ENCODE measurements at regions not wholly inside any gene's neighbourhood (a gene's known extent, or its start where the extent isn't known, plus 50 kb on each side); places are given as distances from the start of the nearest gene placed in this dataset.

- TF ChIP-seq CBX2 (IDR thresholded peaks at IDR 0.05; ENCODE audit: insufficient read depth, low read length, poor library complexity, severe bottlenecking) (no peak), ZFP36 (IDR thresholded peaks at IDR 0.05; ENCODE audit: low read depth, low read length, partially characterized antibody) (no peak), TBP (optimal IDR thresholded peaks at IDR 0.05; ENCODE audit: low read depth, low read length) (no peak), U2AF2 (optimal IDR thresholded peaks at IDR 0.05; ENCODE audit: low read depth, low read length) (no peak), SIN3B (IDR thresholded peaks at IDR 0.05; ENCODE audit: low read depth) (no peak), SIRT6 (IDR thresholded peaks at IDR 0.05; ENCODE audit: low read depth, low read length) (no peak), TEAD4 (IDR thresholded peaks at IDR 0.05; ENCODE audit: low read length) (no peak), TEAD4 (CRISPR knock-in tag; IDR thresholded peaks at IDR 0.05; ENCODE audit: borderline replicate concordance) (no peak), PTBP1 (IDR thresholded peaks at IDR 0.05; ENCODE audit: low read depth, low read length) (no peak), EGR1 (conservative IDR thresholded peaks at IDR 0.05) (no peak), POLR2AphosphoS2 (IDR thresholded peaks at IDR 0.05; ENCODE audit: low read length) (no peak)
- TF ChIP-seq, protein P1, sequence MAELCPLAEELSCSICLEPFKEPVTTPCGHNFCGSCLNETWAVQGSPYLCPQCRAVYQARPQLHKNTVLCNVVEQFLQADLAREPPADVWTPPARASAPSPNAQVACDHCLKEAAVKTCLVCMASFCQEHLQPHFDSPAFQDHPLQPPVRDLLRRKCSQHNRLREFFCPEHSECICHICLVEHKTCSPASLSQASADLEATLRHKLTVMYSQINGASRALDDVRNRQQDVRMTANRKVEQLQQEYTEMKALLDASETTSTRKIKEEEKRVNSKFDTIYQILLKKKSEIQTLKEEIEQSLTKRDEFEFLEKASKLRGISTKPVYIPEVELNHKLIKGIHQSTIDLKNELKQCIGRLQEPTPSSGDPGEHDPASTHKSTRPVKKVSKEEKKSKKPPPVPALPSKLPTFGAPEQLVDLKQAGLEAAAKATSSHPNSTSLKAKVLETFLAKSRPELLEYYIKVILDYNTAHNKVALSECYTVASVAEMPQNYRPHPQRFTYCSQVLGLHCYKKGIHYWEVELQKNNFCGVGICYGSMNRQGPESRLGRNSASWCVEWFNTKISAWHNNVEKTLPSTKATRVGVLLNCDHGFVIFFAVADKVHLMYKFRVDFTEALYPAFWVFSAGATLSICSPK (IDR thresholded peaks at IDR 0.05; ENCODE audit: borderline replicate concordance) = no peak
- TF ChIP-seq, protein P2, sequence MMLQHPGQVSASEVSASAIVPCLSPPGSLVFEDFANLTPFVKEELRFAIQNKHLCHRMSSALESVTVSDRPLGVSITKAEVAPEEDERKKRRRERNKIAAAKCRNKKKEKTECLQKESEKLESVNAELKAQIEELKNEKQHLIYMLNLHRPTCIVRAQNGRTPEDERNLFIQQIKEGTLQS (IDR thresholded peaks at IDR 0.05) = no peak
- TF ChIP-seq, protein P2 (CRISPR knock-in tag; conservative IDR thresholded peaks at IDR 0.05) = no peak
- TF ChIP-seq, protein P3, sequence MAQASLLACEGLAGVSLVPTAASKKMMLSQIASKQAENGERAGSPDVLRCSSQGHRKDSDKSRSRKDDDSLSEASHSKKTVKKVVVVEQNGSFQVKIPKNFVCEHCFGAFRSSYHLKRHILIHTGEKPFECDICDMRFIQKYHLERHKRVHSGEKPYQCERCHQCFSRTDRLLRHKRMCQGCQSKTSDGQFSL (CRISPR knock-in tag; IDR thresholded peaks at IDR 0.05) = no peak
- TF ChIP-seq, protein P3 (tag; IDR thresholded peaks at IDR 0.05) = no peak
These were observed 78.5 kb upstream of the STK17B start for GRCh38 chr2:196249860-196250259.
